GM12878 (cell line): ENCODE measurements at regions not wholly inside any gene's neighbourhood (a gene's known extent, or its start where the extent isn't known, plus 50 kb on each side); places are given as distances from the start of the nearest gene placed in this dataset.

ENCODE experiments used
- ATF7 ChIP-seq: fragments of 450-650 bp; IDR thresholded peaks from 2 replicates; pipeline ENCODE4 v1.6.1; 2016; ENCODE audit warnings: low read depth, mild to moderate bottlenecking
- CBFB ChIP-seq: IDR thresholded peaks from 2 replicates; pipeline ENCODE4 v1.6.1; 2016; ENCODE audit warnings: antibody characterized with exemption, low read depth
- CEBPZ ChIP-seq: fragments of 150-350 bp; IDR thresholded peaks from 2 replicates; pipeline ENCODE4 v1.6.1; 2016; ENCODE audit warnings: low read depth, low read length
- CREM ChIP-seq: IDR thresholded peaks from 2 replicates; pipeline ENCODE4 v1.6.1; 2014; ENCODE audit warnings: antibody characterized with exemption, low read depth
- ETV6 ChIP-seq, 2 experiments: fragments of 450-650 bp in 1 of 2; IDR thresholded peaks in 1 of 2; conservative IDR thresholded peaks in 1 of 2; 2 replicates each; pipeline ENCODE4 v1.6.1; 2014; ENCODE audit warnings: antibody characterized with exemption in 1 of 2, borderline replicate concordance in 1 of 2, low read depth in 1 of 2, mild to moderate bottlenecking in 1 of 2, moderate library complexity in 1 of 2
- GABPA ChIP-seq: IDR thresholded peaks from 2 replicates; pipeline ENCODE4 v1.6.1; 2014; ENCODE audit warnings: antibody characterized with exemption, low read depth, mild to moderate bottlenecking, inconsistent platforms
- GATAD2B ChIP-seq: fragments of 450-650 bp; conservative IDR thresholded peaks from 2 replicates; pipeline ENCODE4 v1.6.1; 2017; ENCODE audit warnings: low read depth, mild to moderate bottlenecking, moderate library complexity
- LARP7 ChIP-seq: fragments of 450-650 bp; IDR thresholded peaks from 2 replicates; pipeline ENCODE4 v1.6.1; 2017; ENCODE audit warnings: mild to moderate bottlenecking
- MAX ChIP-seq: IDR thresholded peaks from 2 replicates; pipeline ENCODE4 v1.6.1; 2012; ENCODE audit warnings: low read depth, low read length, improper control_type of control experiment
- MEF2B ChIP-seq: fragments of 450-650 bp; IDR thresholded peaks from 2 replicates; pipeline ENCODE4 v1.6.1; 2018; ENCODE audit warnings: mild to moderate bottlenecking, moderate library complexity; ENCODE audit not compliant: partially characterized antibody, poor library complexity, severe bottlenecking
- MXI1 ChIP-seq: fragments of 150-350 bp; IDR thresholded peaks from 2 replicates; pipeline ENCODE4 v1.6.1; 2011; ENCODE audit warnings: low read depth, mild to moderate bottlenecking, inconsistent platforms, low read length, improper control_type of control experiment
- NFYB ChIP-seq: IDR thresholded peaks from 2 replicates; pipeline ENCODE4 v1.6.1; 2011; ENCODE audit warnings: low read depth, mild to moderate bottlenecking, low read length, improper control_type of control experiment, moderate library complexity; ENCODE audit not compliant: insufficient read depth
- NR2C1 ChIP-seq: fragments of 450-650 bp; IDR thresholded peaks from 2 replicates; pipeline ENCODE4 v1.6.1; 2017; ENCODE audit warnings: antibody characterized with exemption, mild to moderate bottlenecking, moderate library complexity
- NRF1 ChIP-seq: conservative IDR thresholded peaks from 2 replicates; pipeline ENCODE4 v1.6.1; 2011; ENCODE audit warnings: mild to moderate bottlenecking, low read depth, low read length, improper control_type of control experiment
- PAX5 ChIP-seq: IDR thresholded peaks from 2 replicates; pipeline ENCODE4 v1.6.1; 2011; ENCODE audit warnings: low read depth, low read length, borderline replicate concordance
- PKNOX1 ChIP-seq: fragments of 450-650 bp; IDR thresholded peaks from 2 replicates; pipeline ENCODE4 v1.6.1; 2016; ENCODE audit warnings: mild to moderate bottlenecking
- PML ChIP-seq: IDR thresholded peaks from 2 replicates; pipeline ENCODE4 v1.6.1; 2012; ENCODE audit warnings: low read length, inconsistent platforms
- RB1 ChIP-seq: fragments of 450-650 bp; formaldehyde crosslinking; IDR thresholded peaks from 2 replicates; pipeline ENCODE4 v1.6.1; 2017; ENCODE audit warnings: mild to moderate bottlenecking, borderline replicate concordance
- SKIL ChIP-seq: fragments of 450-650 bp; IDR thresholded peaks from 2 replicates; pipeline ENCODE4 v1.6.1; 2017; ENCODE audit warnings: mild to moderate bottlenecking, low read depth, inconsistent platforms; ENCODE audit not compliant: poor library complexity, severe bottlenecking
- SMAD1 ChIP-seq: fragments of 450-650 bp; IDR thresholded peaks from 2 replicates; pipeline ENCODE4 v1.6.1; 2018; ENCODE audit warnings: mild to moderate bottlenecking, low read depth; ENCODE audit not compliant: partially characterized antibody
- TBL1XR1 ChIP-seq: IDR thresholded peaks from 2 replicates; pipeline ENCODE4 v1.6.1; 2012; ENCODE audit warnings: low read depth, low read length, improper control_type of control experiment
- TCF3 ChIP-seq: IDR thresholded peaks from 2 replicates; pipeline ENCODE4 v1.6.1; 2012; ENCODE audit warnings: low read depth, mild to moderate bottlenecking, low read length, borderline replicate concordance; ENCODE audit not compliant: insufficient read depth
- ZNF24 ChIP-seq: fragments of 450-650 bp; IDR thresholded peaks from 2 replicates; pipeline ENCODE4 v1.6.1; 2017; ENCODE audit warnings: antibody characterized with exemption, mild to moderate bottlenecking
- ZNF622 ChIP-seq: fragments of 450-650 bp; IDR thresholded peaks from 2 replicates; pipeline ENCODE4 v1.6.1; 2017; ENCODE audit warnings: mild to moderate bottlenecking, inconsistent platforms

- TF ChIP-seq PKNOX1 (peak; percentile 51; the same call in 1 of the 2 replicates), SKIL (peak; percentile 65), RB1 (no peak), PAX5 (no peak), MXI1 (no peak), GATAD2B (0 out of 2 replicates have a peak, but pooled peaks have one; percentile 18), NFYB (no peak), ATF7 (peak; percentile 86), LARP7 (no peak), MAX (no peak), MEF2B (peak; percentile 29), NR2C1 (no peak), TCF3 (no peak), CEBPZ (no peak), GABPA (no peak; the same call in 1 of the 2 replicates), TBL1XR1 (0 out of 2 replicates have a peak, but pooled peaks have one; percentile 43), PML (0 out of 2 replicates have a peak, but pooled peaks have one; percentile 55), SMAD1 (peak; percentile 65), ZNF622 (no peak), NRF1 (no peak), CBFB (peak; percentile 29; the same call in 1 of the 2 replicates), ZNF24 (peak; percentile 73), CREM (peak; percentile 63; the same call in 1 of the 2 replicates), ETV6 (conservative IDR thresholded peaks at IDR 0.05 in 1 of 2, IDR thresholded peaks at IDR 0.05 in 1 of 2; ENCODE audit: borderline replicate concordance in 1 of 2, low read depth in 1 of 2) (peak in 1 of 2 experiments; percentile 83; a peak in 2 of 4 replicates)
Observed at GRCh38 chr5:90020575-90021538, 388.7 kb downstream of the CETN3 start (continued).
